GM12864 (cell line): ENCODE measurements at regions not wholly inside any gene's neighbourhood (a gene's known extent, or its start where the extent isn't known, plus 50 kb on each side); places are given as distances from the start of the nearest gene placed in this dataset.

Experiments used
- DNase-seq: peaks from one replicate; pipeline ENCODE4 v3.0.0-alpha.2; 2011; ENCODE audit warnings: low read depth
- H3K4me3 ChIP-seq: 2 replicates; pipeline ENCODE4 v1.5.1; 2011; ENCODE audit warnings: mild to moderate bottlenecking, low read depth, low read length, control low read depth
- TF ChIP-seq, protein P1 (sequence below): IDR thresholded peaks from 2 replicates; pipeline ENCODE4 v1.5.1; 2011; ENCODE audit warnings: low read depth, mild to moderate bottlenecking, moderate library complexity, low read length, control low read depth, inconsistent platforms; ENCODE audit errors: missing control alignments

DNA sequence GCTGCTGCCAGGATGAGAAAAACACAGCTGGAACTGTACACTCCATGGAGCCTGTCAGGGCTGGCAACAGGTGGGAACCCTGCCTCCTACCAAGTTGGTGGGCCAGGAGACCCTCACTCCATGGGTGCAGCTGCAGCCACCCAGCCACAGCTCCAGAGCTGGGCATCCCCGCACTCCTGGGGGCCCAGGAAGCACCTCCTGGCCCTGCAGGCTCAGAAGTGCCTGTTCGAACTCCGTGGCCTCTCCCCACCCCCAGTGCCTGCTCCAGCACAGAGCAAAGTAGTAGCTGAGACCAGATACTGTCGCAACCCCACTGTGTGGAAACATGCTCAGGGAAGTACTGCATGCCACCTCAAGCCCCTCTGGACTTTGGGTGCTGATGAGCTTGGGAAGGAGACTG lies 564.0 kb upstream of the ACO1 start:
- H3K4me3 ChIP-seq = no peak overlapping the region
- DNase-seq = no peak
- TF ChIP-seq, protein P1, sequence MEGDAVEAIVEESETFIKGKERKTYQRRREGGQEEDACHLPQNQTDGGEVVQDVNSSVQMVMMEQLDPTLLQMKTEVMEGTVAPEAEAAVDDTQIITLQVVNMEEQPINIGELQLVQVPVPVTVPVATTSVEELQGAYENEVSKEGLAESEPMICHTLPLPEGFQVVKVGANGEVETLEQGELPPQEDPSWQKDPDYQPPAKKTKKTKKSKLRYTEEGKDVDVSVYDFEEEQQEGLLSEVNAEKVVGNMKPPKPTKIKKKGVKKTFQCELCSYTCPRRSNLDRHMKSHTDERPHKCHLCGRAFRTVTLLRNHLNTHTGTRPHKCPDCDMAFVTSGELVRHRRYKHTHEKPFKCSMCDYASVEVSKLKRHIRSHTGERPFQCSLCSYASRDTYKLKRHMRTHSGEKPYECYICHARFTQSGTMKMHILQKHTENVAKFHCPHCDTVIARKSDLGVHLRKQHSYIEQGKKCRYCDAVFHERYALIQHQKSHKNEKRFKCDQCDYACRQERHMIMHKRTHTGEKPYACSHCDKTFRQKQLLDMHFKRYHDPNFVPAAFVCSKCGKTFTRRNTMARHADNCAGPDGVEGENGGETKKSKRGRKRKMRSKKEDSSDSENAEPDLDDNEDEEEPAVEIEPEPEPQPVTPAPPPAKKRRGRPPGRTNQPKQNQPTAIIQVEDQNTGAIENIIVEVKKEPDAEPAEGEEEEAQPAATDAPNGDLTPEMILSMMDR = no peak

DNA sequence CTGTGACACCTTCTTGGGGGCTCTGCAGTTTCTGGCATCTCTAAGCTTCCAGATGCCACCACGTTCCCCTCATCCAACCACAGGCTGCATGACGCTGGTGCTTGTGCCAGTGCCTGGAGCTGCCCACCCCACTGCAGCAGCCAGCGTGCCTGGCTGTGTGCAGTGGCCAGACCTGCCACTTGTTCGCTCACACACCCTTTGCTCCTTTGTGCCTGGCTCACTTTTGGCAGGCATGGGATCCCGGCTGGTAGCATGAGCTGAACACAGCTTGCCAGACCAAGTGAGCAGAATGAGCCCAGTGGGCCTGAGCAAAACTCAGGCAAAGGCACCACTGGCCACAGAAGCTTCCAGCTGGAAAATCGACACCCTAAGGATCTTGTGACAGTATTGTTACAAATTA lies 562.9 kb upstream of the ACO1 start:
- TF ChIP-seq, protein P1 = no peak
- H3K4me3 ChIP-seq = no peak overlapping the region
- DNase-seq = no peak

DNA sequence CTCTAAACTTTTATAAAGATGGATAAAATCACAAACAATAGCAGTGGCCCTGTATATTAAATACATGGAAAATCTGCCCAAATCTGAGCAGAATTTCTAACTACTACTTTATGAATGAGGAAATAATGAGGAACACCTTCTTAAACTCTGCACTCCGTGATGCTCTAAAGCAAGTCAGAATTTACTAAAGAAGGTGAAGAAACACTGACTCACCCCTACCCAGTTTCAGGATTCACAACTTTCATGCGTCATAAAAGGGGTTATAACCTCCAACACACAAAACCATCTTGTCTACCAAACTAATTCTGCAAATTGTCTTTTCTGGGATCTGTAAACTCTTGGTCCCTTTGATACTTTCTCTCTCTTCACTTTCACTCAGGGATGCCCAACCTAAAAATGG lies 561.1 kb upstream of the ACO1 start:
- no peak overlapping the region for H3K4me3 ChIP-seq
- no peak for DNase-seq
- TF ChIP-seq, protein P1 = no peak

DNA sequence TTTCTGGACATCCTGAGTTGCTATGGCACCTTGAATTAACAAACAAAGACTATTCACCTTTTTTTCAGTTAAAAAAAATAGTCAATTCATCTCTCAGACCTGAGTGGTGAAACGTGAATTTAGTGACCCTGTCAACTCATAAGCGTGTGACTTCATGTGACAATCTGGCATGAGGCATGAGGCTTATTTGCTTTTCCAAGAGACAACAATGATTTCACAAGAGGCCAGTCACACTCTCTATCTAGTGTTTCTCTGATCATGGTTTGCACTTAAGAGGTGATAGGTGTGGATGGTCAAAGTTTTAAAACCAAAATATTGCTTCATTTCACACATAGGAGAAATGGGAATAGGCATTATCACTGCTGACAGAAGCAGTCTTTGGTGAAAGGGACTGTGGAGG lies 559.6 kb upstream of the ACO1 start:
- TF ChIP-seq, protein P1 = no peak
- no peak for DNase-seq
- H3K4me3 ChIP-seq = no peak overlapping the region

DNA sequence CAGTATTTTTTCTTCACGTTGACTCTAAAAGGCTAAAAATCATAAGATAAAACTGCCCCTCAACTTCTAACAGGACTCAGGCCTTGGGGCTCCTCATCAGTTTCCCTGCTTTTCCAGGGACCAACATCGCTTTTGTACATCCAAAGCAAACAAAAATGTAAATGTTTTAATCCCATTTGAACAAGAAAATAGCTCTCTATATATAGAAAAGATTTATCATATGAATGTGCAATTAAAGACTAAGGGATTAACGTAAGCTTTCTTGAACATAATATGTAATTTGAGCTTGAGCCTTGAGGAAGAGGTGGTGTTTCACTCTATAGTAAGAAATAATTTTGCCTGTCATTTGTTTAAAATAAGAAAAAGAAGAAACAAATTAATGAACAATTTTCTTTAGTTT lies 547.2 kb upstream of the ACO1 start:
- H3K4me3 ChIP-seq = no peak overlapping the region
- DNase-seq = no peak
- TF ChIP-seq, protein P1 = no peak

DNA sequence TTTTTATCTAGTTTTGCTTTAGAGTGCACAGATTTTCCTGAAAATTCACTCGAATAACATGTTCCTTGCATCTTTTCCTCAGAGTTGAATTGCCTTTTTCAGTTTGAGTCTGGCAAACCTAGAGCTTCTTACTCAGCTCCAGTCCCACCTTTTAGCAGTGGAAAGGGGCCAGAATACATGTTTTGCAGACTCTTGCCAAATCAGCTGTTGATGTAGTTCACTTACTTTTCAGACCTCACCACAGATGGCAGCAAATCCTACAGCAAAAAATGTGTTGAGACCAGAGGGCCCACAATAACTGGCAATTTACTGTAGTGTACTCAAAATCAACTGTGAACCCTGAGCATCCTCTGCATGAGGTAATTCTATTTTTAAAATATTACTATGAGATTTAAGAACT lies 545.2 kb upstream of the ACO1 start:
- DNase-seq = no peak
- H3K4me3 ChIP-seq = no peak overlapping the region
- TF ChIP-seq, protein P1 = no peak

DNA sequence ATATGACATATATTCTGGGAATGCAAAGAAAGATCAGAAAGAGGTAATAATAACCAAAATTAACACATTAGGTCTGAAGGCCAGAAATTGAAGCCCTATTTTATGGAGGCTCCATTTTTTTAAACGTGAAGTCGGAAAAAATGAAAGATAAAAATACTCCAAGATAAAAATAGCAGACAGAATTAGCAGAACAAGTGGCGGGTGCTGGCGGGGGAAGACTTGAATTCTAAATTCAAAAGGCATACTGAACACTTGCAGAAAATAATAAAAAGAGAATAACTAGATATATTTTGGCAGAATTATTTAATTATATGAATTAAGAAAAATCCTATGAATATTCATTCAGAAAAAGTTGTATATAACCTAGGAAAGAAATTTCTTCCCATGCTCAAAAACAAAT lies 543.7 kb upstream of the ACO1 start:
- H3K4me3 ChIP-seq = no peak overlapping the region
- TF ChIP-seq, protein P1 = no peak
- no peak for DNase-seq
